IMR-90 (cell line): ENCODE measurements at regions not wholly inside any gene's neighbourhood (a gene's known extent, or its start where the extent isn't known, plus 50 kb on each side); places are given as distances from the start of the nearest gene placed in this dataset.

Experiments
- ATAC-seq: fragments of 200-7000 bp; cut with Tn5 transposase; 2 replicates; pipeline ENCODE4 v1.9.1; 2020; ENCODE audit warnings: low read depth, mild to moderate bottlenecking, moderate library complexity
- BruUV-seq: library from RNA; stranded (reverse); fragments of 400-500 nt; replicated peaks from 2 replicates; lab custom pipeline; 2021; lab: Mats Ljungman, UMichigan
- CTCF ChIA-PET: fragments of 300-600 bp; formaldehyde crosslinking; extraction: SDS; loops from one replicate; lab custom pipeline; 2021; ENCODE audit warnings: antibody characterized with exemption; lab: Yijun Ruan, JAX
- POLR2A ChIA-PET: fragments of 300-600 bp; sonication (Branson Sonifier 250); formaldehyde crosslinking; loops from one replicate; lab custom pipeline; 2022; ENCODE audit warnings: antibody characterized with exemption; ENCODE audit not compliant: unreplicated experiment; lab: Charles Lee
- DNase-seq: peaks from one replicate; pipeline ENCODE4 v3.0.0; 2013
- H2AFZ ChIP-seq: replicated peaks from 2 replicates; pipeline ENCODE3; 2013; ENCODE audit warnings: low read length, mild to moderate bottlenecking; ENCODE audit not compliant: poor library complexity
- H2AK5ac ChIP-seq: 2 replicates; pipeline ENCODE4 v1.6.1; 2013; ENCODE audit warnings: low read depth, low read length, inconsistent platforms
- H2AK9ac ChIP-seq: replicated peaks from 2 replicates; pipeline ENCODE3; 2013; ENCODE audit warnings: mild to moderate bottlenecking, low read depth, low read length, moderate library complexity; ENCODE audit not compliant: poor library complexity
- H2BK120ac ChIP-seq: 2 replicates; pipeline ENCODE4 v1.6.1; 2013; ENCODE audit warnings: low read depth, low read length, inconsistent platforms
- H2BK15ac ChIP-seq: 3 replicates; pipeline ENCODE4 v1.6.1; 2013; ENCODE audit warnings: low read depth, low read length, inconsistent platforms
- H2BK20ac ChIP-seq: 2 replicates; pipeline ENCODE4 v1.6.1; 2013; ENCODE audit warnings: low read depth, mild to moderate bottlenecking, inconsistent platforms, low read length, moderate library complexity
- H2BK5ac ChIP-seq: 2 replicates; pipeline ENCODE4 v1.6.1; 2013; ENCODE audit warnings: mild to moderate bottlenecking, low read depth, low read length, inconsistent platforms; ENCODE audit not compliant: poor library complexity, severe bottlenecking
- H3K14ac ChIP-seq: replicated peaks from 2 replicates; pipeline ENCODE4 v1.6.1; 2013; ENCODE audit warnings: low read depth, low read length, inconsistent platforms
- H3K18ac ChIP-seq: 2 replicates; pipeline ENCODE4 v1.6.1; 2013; ENCODE audit warnings: low read depth, low read length, control low read depth
- H3K23ac ChIP-seq: 2 replicates; pipeline ENCODE4 v1.6.1; 2013; ENCODE audit warnings: low read depth, low read length, inconsistent platforms
- H3K27ac ChIP-seq: 2 replicates; pipeline ENCODE4 v1.5.1; 2013; ENCODE audit warnings: mild to moderate bottlenecking, control low read depth, low read length; ENCODE audit not compliant: insufficient read depth
- H3K27me3 ChIP-seq: 2 replicates; pipeline ENCODE4 v1.6.1; 2013; ENCODE audit warnings: low read length; ENCODE audit not compliant: control insufficient read depth, insufficient read depth
- H3K36me3 ChIP-seq: 2 replicates; pipeline ENCODE4 v1.6.1; 2013; ENCODE audit warnings: low read length, mixed read lengths; ENCODE audit not compliant: control insufficient read depth, insufficient read depth
- H3K4ac ChIP-seq: 2 replicates; pipeline ENCODE4 v1.6.1; 2013; ENCODE audit warnings: low read depth, low read length, inconsistent platforms
- H3K4me1 ChIP-seq: 2 replicates; pipeline ENCODE4 v1.6.1; 2013; ENCODE audit warnings: low read length, mixed read lengths; ENCODE audit not compliant: control insufficient read depth, insufficient read depth
- H3K4me2 ChIP-seq: 2 replicates; pipeline ENCODE4 v1.6.1; 2013; ENCODE audit warnings: low read depth, mild to moderate bottlenecking, control low read depth, low read length, moderate library complexity
- H3K4me3 ChIP-seq: 2 replicates; pipeline ENCODE4 v1.5.1; 2013; ENCODE audit warnings: low read depth, mild to moderate bottlenecking, control low read depth, low read length, moderate library complexity; ENCODE audit not compliant: insufficient read depth
- H3K56ac ChIP-seq: 2 replicates; pipeline ENCODE4 v1.6.1; 2013; ENCODE audit warnings: low read length, inconsistent platforms; ENCODE audit not compliant: insufficient read depth; ENCODE audit errors: extremely low read depth
- H3K79me1 ChIP-seq, 2 experiments: 2 replicates each; pipeline ENCODE4 v1.6.1; 2013; ENCODE audit warnings: low read length in 2 of 2, inconsistent platforms in 1 of 2, low read depth in 1 of 2
- H3K9ac ChIP-seq: 2 replicates; pipeline ENCODE4 v1.6.1; 2013; ENCODE audit warnings: low read depth, low read length, control low read depth
- H3K9me1 ChIP-seq: 2 replicates; pipeline ENCODE4 v1.6.1; 2013; ENCODE audit warnings: low read length, inconsistent platforms; ENCODE audit not compliant: insufficient read depth
- H3K9me3 ChIP-seq: 2 replicates; pipeline ENCODE4 v1.6.1; 2013; ENCODE audit warnings: low read length; ENCODE audit not compliant: control insufficient read depth, insufficient read depth
- H4K20me1 ChIP-seq: 2 replicates; pipeline ENCODE4 v1.6.1; 2013; ENCODE audit warnings: low read length, inconsistent platforms; ENCODE audit not compliant: insufficient read depth
- H4K5ac ChIP-seq: 2 replicates; pipeline ENCODE4 v1.6.1; 2013; ENCODE audit warnings: mild to moderate bottlenecking, low read depth, low read length, control low read depth
- H4K8ac ChIP-seq, 2 experiments: 2 replicates each; pipeline ENCODE4 v1.6.1; 2013; ENCODE audit warnings: low read depth in 2 of 2, low read length in 2 of 2, control low read depth in 1 of 2, inconsistent platforms in 1 of 2
- H4K91ac ChIP-seq: 2 replicates; pipeline ENCODE4 v1.6.1; 2013; ENCODE audit warnings: low read depth, low read length, inconsistent platforms; ENCODE audit not compliant: insufficient read depth
- RCOR1 ChIP-seq: IDR thresholded peaks from 2 replicates; pipeline ENCODE4 v1.6.1; 2012; ENCODE audit warnings: mild to moderate bottlenecking, low read length, improper control_type of control experiment; ENCODE audit not compliant: insufficient replicate concordance
- whole genome bisulfite sequencing, 2 experiments: methylation state at CpG; one replicate each; pipeline versions ENCODE4 v1.1.5 to v1.1.7; 2013; ENCODE audit warnings: missing lambda C conversion rate in 2 of 2; ENCODE audit not compliant: insufficient read length in 1 of 2; ENCODE audit errors: extremely low coverage in 2 of 2; 5-methylcytosine and 5-hydroxymethylcytosine counted together
- dilution Hi-C: fragments of 300-500 bp; cut with HindIII; formaldehyde crosslinking; loops from one replicate; pipeline ENCODE4 v1.14.3; 2018; ENCODE audit warnings: low sequenced_read_pairs; ENCODE audit not compliant: unreplicated experiment
- in situ Hi-C: fragments of 300-500 bp; cut with MboI; formaldehyde crosslinking; loops from 3 replicates; pipeline ENCODE4 v1.14.3; 2019; ENCODE audit warnings: low sequenced_read_pairs, inconsistent platforms, mixed read lengths
- intact Hi-C: fragments of 100-400 bp; cut with micrococcal nuclease; formaldehyde crosslinking; loops from 2 replicates; pipeline ENCODE4 v1.10.0; 2022

DNA sequence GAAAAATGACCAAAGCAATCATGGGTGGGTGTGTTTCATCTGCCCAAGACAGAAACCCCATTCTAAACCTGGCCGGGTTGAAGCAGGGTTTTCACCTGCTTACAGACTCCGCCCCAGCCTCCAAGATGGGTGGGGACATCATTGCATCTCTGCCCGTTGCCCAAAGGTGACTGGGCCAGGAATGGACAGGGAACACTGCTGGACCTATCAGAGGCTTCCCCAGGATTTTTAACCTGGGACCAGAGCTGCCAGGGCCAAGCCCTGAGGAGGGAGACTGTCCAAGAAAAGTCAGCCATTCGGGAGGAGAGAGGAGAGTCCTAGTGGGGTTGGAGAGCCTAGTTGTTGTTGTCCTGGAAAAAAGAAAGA, 109.7 kb upstream of the ALDH1A3 start:
- intact Hi-C loops (no loop called here), in situ Hi-C loops (no loop called here), dilution Hi-C loops (no loop called here)
- BruUV-seq, result no TSS peak
- Histone ChIP-seq H3K4me2 (no peak overlapping the region), H3K18ac (no peak overlapping the region), H3K36me3 (no peaks in the 10 kb centered on the region), H2BK15ac (no peak overlapping the region), H4K20me1 (no peaks in the 10 kb centered on the region), H2AFZ (no peak overlapping the region), H4K8ac (no peak overlapping the region), H3K9ac (no peak overlapping the region), H3K9me3 (no peaks in the 10 kb centered on the region), H3K4me3 (no peak overlapping the region), H2BK120ac (no peak overlapping the region), H2AK5ac (no peak overlapping the region), H2AK9ac (no peak overlapping the region), H3K27ac (no peak overlapping the region), H2BK20ac (no peak overlapping the region), H3K14ac (no peak overlapping the region), H3K79me1 (no peaks in the 10 kb centered on the region), H3K4me1 (peaks cover 2% of the 10 kb centered on the region), H3K23ac (no peak overlapping the region), H3K9me1 (no peaks in the 10 kb centered on the region), H3K27me3 (peaks cover 2% of the 10 kb centered on the region; the same call in 1 of the 2 replicates), H2BK5ac (no peak overlapping the region), H4K91ac (no peak overlapping the region), H4K5ac (no peak overlapping the region), H3K4ac (no peak overlapping the region), H3K56ac (no peak overlapping the region)
- TF ChIP-seq RCOR1, result no peak
- CTCF ChIA-PET, result no interaction called here
- DNase-seq (no peak), ATAC-seq (no peak)
- POLR2A ChIA-PET, result no interaction called here
- 71% methylated on average over 1 of the region's 4 CpGs; no CpG with 5 or more reads in 1 of the 2 experiments for WGBS, 2 experiments
